GM19452 (cell line): ENCODE measurements at regions not wholly inside any gene's neighbourhood (a gene's known extent, or its start where the extent isn't known, plus 50 kb on each side); places are given as distances from the start of the nearest gene placed in this dataset.

ENCODE experiments used
- ATAC-seq: cut with Tn5 transposase; IDR thresholded peaks from one replicate; pipeline ENCODE4 v1.9.1; 2021; ENCODE audit not compliant: unreplicated experiment

- no peak for ATAC-seq
Observed at GRCh38 chr18:78724214-78724914, 255.3 kb upstream of the SALL3 start.

- ATAC-seq: no peak
Observed at GRCh38 chr18:78725426-78725825, 254.2 kb upstream of the SALL3 start.

GRCh38 chr18:78726326-78727056 is 253.1 kb upstream of the SALL3 start:
- ATAC-seq: no peak

- no peak for ATAC-seq
Observed at GRCh38 chr18:78727057-78727739, 252.4 kb upstream of the SALL3 start.

GRCh38 chr18:78727877-78728783 is 251.5 kb upstream of the SALL3 start:
- no peak for ATAC-seq

GRCh38 chr18:78728784-78729467 is 250.7 kb upstream of the SALL3 start:
- ATAC-seq: no peak

- no peak for ATAC-seq
Observed at GRCh38 chr18:78730546-78730945, 249.1 kb upstream of the SALL3 start.

- no peak for ATAC-seq
Observed at GRCh38 chr18:78731016-78731397, 248.6 kb upstream of the SALL3 start.

- no peak for ATAC-seq
Observed at GRCh38 chr18:78731398-78732032, 248.1 kb upstream of the SALL3 start.

- no peak for ATAC-seq
Observed at GRCh38 chr18:78732273-78733210, 247.1 kb upstream of the SALL3 start.

- no peak for ATAC-seq
Observed at GRCh38 chr18:78733762-78734613, 245.6 kb upstream of the SALL3 start.

- ATAC-seq: no peak
Observed at GRCh38 chr18:78734614-78734945, 245.0 kb upstream of the SALL3 start.

GRCh38 chr18:78735131-78736014 is 244.2 kb upstream of the SALL3 start:
- no peak for ATAC-seq

- ATAC-seq: no peak
Observed at GRCh38 chr18:78736015-78736690, 243.5 kb upstream of the SALL3 start.

- no peak for ATAC-seq
Observed at GRCh38 chr18:78737006-78737915, 242.4 kb upstream of the SALL3 start.
